SJCRH30 (cell line): ENCODE measurements at regions not wholly inside any gene's neighbourhood (a gene's known extent, or its start where the extent isn't known, plus 50 kb on each side); places are given as distances from the start of the nearest gene placed in this dataset.
"Not testable (repeated sequence)": the region's sequence is repeated elsewhere in the genome, so short reads cannot be mapped to it uniquely, and the experiment has no call there.

Source experiments
- DNase-seq, 2 experiments: peaks; one replicate each; pipeline ENCODE4 v3.0.0-alpha.2; 2015 to 2020
- H3K27ac ChIP-seq: fragments of 250-450 bp; sonication (Bioruptor Pico); 2 replicates; pipeline ENCODE4 v1.5.1; 2020; ENCODE audit warnings: mild to moderate bottlenecking, moderate library complexity
- H3K27me3 ChIP-seq: fragments of 250-450 bp; sonication (Bioruptor Pico); 2 replicates; pipeline ENCODE4 v1.5.1; 2020; ENCODE audit warnings: mild to moderate bottlenecking, moderate library complexity
- H3K36me3 ChIP-seq: fragments of 250-450 bp; sonication (Bioruptor Pico); 2 replicates; pipeline ENCODE4 v1.5.1; 2020; ENCODE audit warnings: mild to moderate bottlenecking, moderate library complexity
- H3K4me1 ChIP-seq: fragments of 250-450 bp; sonication (Bioruptor Pico); 2 replicates; pipeline ENCODE4 v1.5.1; 2020; ENCODE audit warnings: mild to moderate bottlenecking, moderate library complexity
- H3K4me3 ChIP-seq: fragments of 250-450 bp; sonication (Bioruptor Pico); 2 replicates; pipeline ENCODE4 v1.5.1; 2020; ENCODE audit warnings: mild to moderate bottlenecking, moderate library complexity
- H3K9me3 ChIP-seq: fragments of 250-450 bp; sonication (Bioruptor Pico); replicated peaks from 2 replicates; pipeline ENCODE4 v1.5.1; 2020; ENCODE audit warnings: mild to moderate bottlenecking, moderate library complexity

- H3K4me1 ChIP-seq, result peaks cover 66% of the 10 kb centered on the region
- no peak overlapping the region for H3K4me3 ChIP-seq
- H3K9me3 ChIP-seq, result no peaks in the 10 kb centered on the region
- H3K27ac ChIP-seq, result no peak overlapping the region; the same call in 1 of the 2 replicates
- peak in 1 of 2 experiments; percentile 61 for DNase-seq
- H3K36me3 ChIP-seq, result no peaks in the 10 kb centered on the region
- H3K27me3 ChIP-seq, result no peaks in the 10 kb centered on the region
Measured at GRCh38 chr20:23141450-23142161, 55.5 kb upstream of the CD93 start.

- H3K36me3 ChIP-seq, result no peaks in the 10 kb centered on the region
- no peak overlapping the region for H3K4me3 ChIP-seq
- no peaks in the 10 kb centered on the region for H3K27me3 ChIP-seq
- H3K9me3 ChIP-seq, result no peaks in the 10 kb centered on the region
- peaks cover 72% of the 10 kb centered on the region for H3K4me1 ChIP-seq
- no peak for DNase-seq
- no peak overlapping the region for H3K27ac ChIP-seq
Measured at GRCh38 chr20:23140991-23141390, 54.9 kb upstream of the CD93 start.

DNA sequence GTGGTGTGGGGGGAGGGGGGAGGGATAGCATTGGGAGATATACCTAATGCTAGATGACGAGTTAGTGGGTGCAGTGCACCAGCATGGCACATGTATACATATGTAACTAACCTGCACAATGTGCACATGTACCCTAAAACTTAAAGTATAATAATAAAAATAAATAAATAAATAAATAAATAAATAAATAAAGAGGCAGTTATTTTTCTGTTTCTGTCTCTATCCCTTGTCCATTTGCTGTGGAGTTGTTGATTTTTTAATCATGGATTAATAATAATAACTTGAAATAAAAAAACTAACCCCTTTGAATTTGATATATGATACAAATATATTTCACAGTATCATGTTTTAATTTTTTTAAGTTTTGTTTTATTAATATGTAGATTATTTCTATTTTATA is 53.9 kb upstream of the CD93 start:
- H3K36me3 ChIP-seq, result not testable (repeated sequence)
- H3K4me1 ChIP-seq, result peaks cover 78% of the 10 kb centered on the region

DNA sequence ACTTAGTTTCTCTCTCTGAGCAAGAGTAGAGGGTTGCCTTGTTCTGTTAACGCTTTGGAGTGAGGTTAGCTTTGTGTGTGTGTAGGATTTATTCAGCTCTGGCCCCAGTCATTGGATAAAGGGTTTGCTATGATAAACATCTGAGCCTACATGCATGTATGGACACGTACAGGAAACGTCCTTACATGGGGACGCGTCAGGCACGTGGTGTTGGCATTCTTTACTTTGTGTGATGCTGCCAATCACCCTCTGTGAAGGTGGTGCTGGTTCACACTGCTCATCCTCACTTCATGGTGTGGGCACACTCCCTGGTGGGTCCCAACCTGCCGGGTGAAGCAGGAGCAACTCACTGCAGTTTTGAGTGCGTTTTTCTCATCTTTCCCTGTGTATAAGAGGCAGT is 53.4 kb upstream of the CD93 start:
- Histone ChIP-seq H3K27me3 (no peaks in the 10 kb centered on the region), H3K9me3 (no peaks in the 10 kb centered on the region), H3K4me1 (peaks cover 78% of the 10 kb centered on the region), H3K36me3 (no peaks in the 10 kb centered on the region), H3K4me3 (no peak overlapping the region), H3K27ac (peak overlapping the region; percentile 94)
- peak in 1 of 2 experiments; percentile 65 for DNase-seq

More for the DNA sequence above, 53.9 kb upstream of the CD93 start:
- H3K27ac ChIP-seq, H3K9me3 ChIP-seq, DNase-seq, H3K4me3 ChIP-seq, H3K27me3 ChIP-seq: not testable (repeated sequence)

DNA sequence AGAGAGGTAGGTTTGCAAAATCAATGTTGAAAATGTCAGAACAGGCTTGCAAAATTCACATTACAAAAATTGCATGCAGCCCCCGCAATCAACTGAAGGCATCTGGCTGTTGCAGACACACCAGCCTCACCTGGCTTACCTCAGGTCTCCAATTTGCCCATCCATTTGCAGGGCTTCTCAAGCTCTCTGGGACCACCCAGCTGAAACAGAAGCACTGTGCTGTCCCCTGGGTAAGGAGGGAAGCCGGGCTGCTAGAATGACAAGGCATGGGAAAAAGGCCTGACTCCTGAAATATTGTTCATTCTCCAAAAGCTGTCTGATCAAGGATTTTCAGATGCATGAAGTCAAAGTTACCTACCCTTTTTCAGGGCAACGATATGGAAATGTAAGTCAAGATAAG is 52.6 kb upstream of the CD93 start:
- Histone ChIP-seq H3K27me3 (no peaks in the 10 kb centered on the region), H3K27ac (peak overlapping the region; percentile 94), H3K4me3 (no peak overlapping the region), H3K4me1 (peaks cover 78% of the 10 kb centered on the region), H3K36me3 (no peaks in the 10 kb centered on the region), H3K9me3 (no peaks in the 10 kb centered on the region)
- DNase-seq, result peak in 1 of 2 experiments; percentile 52

GRCh38 chr20:23138226-23138625 is 52.1 kb upstream of the CD93 start:
- Histone ChIP-seq H3K4me1 (peaks cover 73% of the 10 kb centered on the region), H3K36me3 (no peaks in the 10 kb centered on the region), H3K4me3 (no peak overlapping the region), H3K27ac (peak overlapping the region; percentile 94), H3K9me3 (no peaks in the 10 kb centered on the region), H3K27me3 (no peaks in the 10 kb centered on the region)
- DNase-seq, result peak; percentile 78 to 90

- H3K27me3 ChIP-seq, result no peaks in the 10 kb centered on the region
- no peaks in the 10 kb centered on the region for H3K36me3 ChIP-seq
- no peak overlapping the region for H3K4me3 ChIP-seq
- H3K9me3 ChIP-seq, result no peaks in the 10 kb centered on the region
- peak overlapping the region; percentile 94 for H3K27ac ChIP-seq
- peak; percentile 99 for DNase-seq
- H3K4me1 ChIP-seq, result peaks cover 67% of the 10 kb centered on the region
Measured at GRCh38 chr20:23136893-23137745, 51.0 kb upstream of the CD93 start.

- Histone ChIP-seq H3K36me3 (no peaks in the 10 kb centered on the region), H3K27ac (peak overlapping the region; percentile 94)
- DNase-seq, result no peak
Measured at GRCh38 chr20:23135449-23136420, 49.6 kb upstream of the CD93 start.

More at GRCh38 chr20:23135449-23136420, 49.6 kb upstream of the CD93 start:
- Histone ChIP-seq H3K4me1 (peaks cover 62% of the 10 kb centered on the region), H3K4me3 (no peak overlapping the region), H3K9me3 (no peaks in the 10 kb centered on the region), H3K27me3 (no peaks in the 10 kb centered on the region)
